ENCODE measurements at regions not wholly inside any gene's neighbourhood (a gene's known extent, or its start where the extent isn't known, plus 50 kb on each side); places are given as distances from the start of the nearest gene placed in this dataset.

DNA sequence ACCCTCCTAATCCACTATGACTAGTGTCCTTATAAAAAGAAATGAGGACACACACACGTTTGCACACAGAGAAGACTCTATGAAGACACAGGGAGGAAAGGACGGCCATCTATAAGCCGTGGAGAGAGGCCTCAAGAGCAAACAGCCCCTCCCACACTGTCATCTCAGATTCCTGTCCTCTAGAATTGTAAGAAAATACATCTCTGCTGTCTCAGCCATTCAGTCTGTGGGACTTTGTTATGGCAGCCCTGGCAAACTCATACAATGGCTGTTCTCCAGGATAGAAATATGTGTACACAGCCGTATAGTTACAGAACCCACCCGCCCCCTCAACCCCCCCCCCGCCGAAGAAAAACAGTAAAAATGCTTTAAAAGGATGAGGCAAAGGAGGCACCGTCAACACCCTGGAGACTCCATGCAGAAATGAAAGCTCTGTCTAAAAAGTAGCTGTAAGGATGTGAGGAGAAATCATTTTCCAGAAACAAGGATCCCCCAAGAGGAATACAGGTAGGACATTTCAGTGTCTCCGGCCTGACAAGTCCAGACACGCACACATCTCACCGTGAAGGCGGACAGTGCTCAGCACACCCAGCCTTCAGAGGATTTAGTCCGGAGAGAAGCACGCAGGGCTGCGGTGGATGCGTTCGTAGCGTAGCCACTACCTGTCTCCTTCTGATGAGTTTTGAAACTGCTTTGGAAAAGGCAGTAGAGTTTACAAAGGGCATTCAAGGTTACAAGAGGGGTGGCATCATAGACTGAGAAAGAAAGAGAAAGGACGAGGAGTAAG lies 110.8 kb upstream of the ERCC6L2 start:
- TF ChIP-seq, protein P1, sequence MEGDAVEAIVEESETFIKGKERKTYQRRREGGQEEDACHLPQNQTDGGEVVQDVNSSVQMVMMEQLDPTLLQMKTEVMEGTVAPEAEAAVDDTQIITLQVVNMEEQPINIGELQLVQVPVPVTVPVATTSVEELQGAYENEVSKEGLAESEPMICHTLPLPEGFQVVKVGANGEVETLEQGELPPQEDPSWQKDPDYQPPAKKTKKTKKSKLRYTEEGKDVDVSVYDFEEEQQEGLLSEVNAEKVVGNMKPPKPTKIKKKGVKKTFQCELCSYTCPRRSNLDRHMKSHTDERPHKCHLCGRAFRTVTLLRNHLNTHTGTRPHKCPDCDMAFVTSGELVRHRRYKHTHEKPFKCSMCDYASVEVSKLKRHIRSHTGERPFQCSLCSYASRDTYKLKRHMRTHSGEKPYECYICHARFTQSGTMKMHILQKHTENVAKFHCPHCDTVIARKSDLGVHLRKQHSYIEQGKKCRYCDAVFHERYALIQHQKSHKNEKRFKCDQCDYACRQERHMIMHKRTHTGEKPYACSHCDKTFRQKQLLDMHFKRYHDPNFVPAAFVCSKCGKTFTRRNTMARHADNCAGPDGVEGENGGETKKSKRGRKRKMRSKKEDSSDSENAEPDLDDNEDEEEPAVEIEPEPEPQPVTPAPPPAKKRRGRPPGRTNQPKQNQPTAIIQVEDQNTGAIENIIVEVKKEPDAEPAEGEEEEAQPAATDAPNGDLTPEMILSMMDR (IDR thresholded peaks at IDR 0.05; ENCODE audit: insufficient read depth, low read length, poor library complexity, severe bottlenecking) = no peak
- no peak for TF ChIP-seq EZH2phosphoT487 (conservative IDR thresholded peaks at IDR 0.05; ENCODE audit: low read length)

All from SU-DHL-6 (cell line).